Activated CD4-positive, alpha-beta memory T cell treated with anti-CD3 and anti-CD28 coated beads for 36 hours (primary cell): ENCODE measurements at regions not wholly inside any gene's neighbourhood (a gene's known extent, or its start where the extent isn't known, plus 50 kb on each side); places are given as distances from the start of the nearest gene placed in this dataset.

Experiments
- CTCF ChIA-PET: fragments of 350-600 bp; sonication (Branson Sonifier 250); formaldehyde crosslinking; loops from one replicate; lab custom pipeline; 2021; ENCODE audit warnings: antibody characterized with exemption, inconsistent platforms; lab: Charles Lee
- POLR2A ChIA-PET: fragments of 350-600 bp; sonication (Branson Sonifier 250); formaldehyde crosslinking; loops from one replicate; lab custom pipeline; 2021; ENCODE audit warnings: antibody characterized with exemption; lab: Charles Lee
- DNase-seq: peaks from one replicate; pipeline ENCODE4 v3.0.0-alpha.2; 2020
- H3K27ac Mint-ChIP-seq: one replicate; pipeline ENCODE4 v1.8.0; 2021; ENCODE audit warnings: mixed read lengths
- H3K27me3 Mint-ChIP-seq: one replicate; pipeline ENCODE4 v1.8.0; 2021; ENCODE audit warnings: mixed read lengths
- H3K36me3 Mint-ChIP-seq: one replicate; pipeline ENCODE4 v1.8.0; 2021; ENCODE audit warnings: mixed read lengths
- H3K4me1 Mint-ChIP-seq: one replicate; pipeline ENCODE4 v1.8.0; 2021; ENCODE audit warnings: low read depth, mixed read lengths
- H3K4me3 Mint-ChIP-seq: one replicate; pipeline ENCODE4 v1.8.0; 2021; ENCODE audit warnings: mild to moderate bottlenecking, mixed read lengths
- H3K9me3 Mint-ChIP-seq: one replicate; pipeline ENCODE4 v1.8.0; 2021; ENCODE audit warnings: mixed read lengths
- intact Hi-C: fragments of 100-400 bp; cut with micrococcal nuclease; formaldehyde crosslinking; loops from one replicate; pipeline ENCODE4 v1.15.1; 2023

DNA sequence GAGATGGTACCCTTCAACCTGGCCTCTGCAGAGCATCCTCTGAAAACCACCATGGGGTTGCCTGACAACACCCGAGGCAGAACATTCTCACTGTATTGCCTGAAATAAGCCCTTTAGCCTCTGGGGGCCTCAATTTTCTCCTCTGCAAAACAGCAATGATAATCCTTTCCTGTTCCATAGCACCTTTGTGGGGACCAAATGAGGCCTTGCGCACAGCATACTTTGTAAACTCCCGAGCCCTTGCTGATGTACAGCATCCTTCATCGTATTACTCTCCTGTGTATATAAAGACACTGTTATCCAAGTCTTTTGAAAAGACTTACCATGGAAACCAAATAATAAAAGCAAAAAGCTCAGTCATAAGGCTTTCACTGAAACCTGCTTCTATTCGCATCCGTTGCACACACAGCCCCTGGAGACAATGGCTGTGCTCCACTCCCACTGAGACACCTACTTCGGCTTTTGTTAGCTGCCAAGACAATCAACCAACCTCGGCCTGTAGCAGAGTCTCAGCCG is 276.0 kb downstream of the FOXO1 start:
- DNase-seq = no peak
- intact Hi-C loops = no loop called here
- H3K4me1 Mint-ChIP-seq = peaks cover 27% of the 10 kb centered on the region
- H3K9me3 Mint-ChIP-seq = no peaks in the 10 kb centered on the region
- H3K4me3 Mint-ChIP-seq = no peak overlapping the region
- CTCF ChIA-PET = no interaction called here
- H3K36me3 Mint-ChIP-seq = peaks cover 2% of the 10 kb centered on the region
- no peak overlapping the region for H3K27ac Mint-ChIP-seq
- POLR2A ChIA-PET = no interaction called here
- no peaks in the 10 kb centered on the region for H3K27me3 Mint-ChIP-seq

DNA sequence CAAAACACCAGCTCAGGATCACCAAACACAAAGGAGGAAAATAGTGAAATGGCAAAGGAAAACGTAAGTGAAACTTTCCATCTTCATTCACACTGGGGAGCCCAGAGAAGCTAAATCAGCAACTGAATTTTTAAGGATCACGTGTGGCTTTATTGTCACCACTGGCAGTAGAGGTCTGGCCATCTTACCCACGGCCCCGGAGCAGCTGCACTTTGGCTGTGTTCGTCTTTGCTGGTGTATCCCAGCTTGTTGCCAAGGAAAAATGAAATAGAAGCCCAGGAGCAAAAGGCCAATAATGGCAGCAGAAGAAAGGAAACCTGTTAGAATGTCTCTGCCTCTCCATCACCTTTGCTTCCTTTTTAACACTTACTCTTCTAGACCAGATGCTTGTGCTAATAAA is 274.7 kb downstream of the FOXO1 start:
- CTCF ChIA-PET = no interaction called here
- Mint-ChIP-seq H3K4me1 (peaks cover 26% of the 10 kb centered on the region), H3K4me3 (no peak overlapping the region), H3K9me3 (no peaks in the 10 kb centered on the region), H3K27me3 (no peaks in the 10 kb centered on the region), H3K36me3 (peaks cover 2% of the 10 kb centered on the region), H3K27ac (no peak overlapping the region)
- no peak for DNase-seq
- intact Hi-C loops = no loop called here
- POLR2A ChIA-PET = no interaction called here

GRCh38 chr13:40394304-40394985 is 272.0 kb downstream of the FOXO1 start:
- no peak for DNase-seq
- CTCF ChIA-PET = no interaction called here
- Mint-ChIP-seq H3K9me3 (no peaks in the 10 kb centered on the region), H3K4me1 (peaks cover 6% of the 10 kb centered on the region), H3K36me3 (no peaks in the 10 kb centered on the region), H3K27ac (no peak overlapping the region), H3K4me3 (no peak overlapping the region), H3K27me3 (no peaks in the 10 kb centered on the region)
- intact Hi-C loops = no loop called here
- POLR2A ChIA-PET = no interaction called here

- CTCF ChIA-PET = no interaction called here
- H3K27ac Mint-ChIP-seq = no peak overlapping the region
- no peak overlapping the region for H3K4me3 Mint-ChIP-seq
- DNase-seq = no peak
- H3K36me3 Mint-ChIP-seq = no peaks in the 10 kb centered on the region
- no peaks in the 10 kb centered on the region for H3K27me3 Mint-ChIP-seq
- H3K9me3 Mint-ChIP-seq = no peaks in the 10 kb centered on the region
- intact Hi-C loops = no loop called here
- peaks cover 12% of the 10 kb centered on the region for H3K4me1 Mint-ChIP-seq
- POLR2A ChIA-PET = no interaction called here
These were observed 268.4 kb downstream of the FOXO1 start for GRCh38 chr13:40398065-40398464.

DNA sequence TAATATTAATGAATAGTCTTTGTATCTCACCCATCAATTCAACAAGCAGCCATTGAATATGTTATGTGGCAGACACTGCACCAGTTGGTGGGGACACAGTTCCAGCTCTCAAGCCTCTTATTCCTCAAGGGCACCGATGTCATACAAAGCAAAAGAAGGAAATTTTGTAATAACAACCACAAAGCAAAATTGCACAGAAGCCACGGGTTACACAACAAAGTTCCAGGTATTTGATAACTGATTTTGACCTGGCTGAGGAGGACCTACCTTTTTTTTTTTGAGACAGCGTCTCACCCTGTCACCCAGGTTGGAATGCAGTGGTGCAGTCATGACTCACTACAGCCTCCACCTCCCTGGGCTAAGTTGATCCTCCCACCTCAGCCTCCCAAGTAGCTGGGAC is 266.7 kb downstream of the FOXO1 start:
- no peaks in the 10 kb centered on the region for H3K27me3 Mint-ChIP-seq
- POLR2A ChIA-PET = no interaction called here
- H3K9me3 Mint-ChIP-seq = no peaks in the 10 kb centered on the region
- DNase-seq = no peak
- intact Hi-C loops = no loop called here
- no peak overlapping the region for H3K4me3 Mint-ChIP-seq
- CTCF ChIA-PET = no interaction called here
- H3K27ac Mint-ChIP-seq = no peak overlapping the region
- no peaks in the 10 kb centered on the region for H3K36me3 Mint-ChIP-seq
- peaks cover 12% of the 10 kb centered on the region for H3K4me1 Mint-ChIP-seq

- Mint-ChIP-seq H3K36me3 (no peaks in the 10 kb centered on the region), H3K4me3 (no peak overlapping the region), H3K9me3 (no peaks in the 10 kb centered on the region), H3K27me3 (no peaks in the 10 kb centered on the region), H3K4me1 (peaks cover 9% of the 10 kb centered on the region), H3K27ac (no peak overlapping the region)
- ChIA-PET POLR2A (interaction anchor here (1.2 kb wide), 1 partner anchor 13 kb away, joined by 6 read pairs; no protein-coding TSS in a partner anchor), CTCF (interaction anchor here (0.6 kb wide), 1 partner anchor 211 kb away, joined by 3 read pairs; no protein-coding TSS in a partner anchor)
- intact Hi-C loops = no loop called here
- DNase-seq = peak; percentile 55
These were observed 264.3 kb downstream of the FOXO1 start for GRCh38 chr13:40401911-40402776.

- Mint-ChIP-seq H3K27me3 (no peaks in the 10 kb centered on the region), H3K36me3 (no peaks in the 10 kb centered on the region), H3K4me1 (peaks cover 9% of the 10 kb centered on the region), H3K4me3 (no peak overlapping the region), H3K27ac (no peak overlapping the region), H3K9me3 (no peaks in the 10 kb centered on the region)
- CTCF ChIA-PET = no interaction called here
- POLR2A ChIA-PET = interaction anchor here (1.2 kb wide), 1 partner anchor 14 kb away, joined by 6 read pairs; no protein-coding TSS in a partner anchor
- intact Hi-C loops = no loop called here
- no peak for DNase-seq
These were observed 263.5 kb downstream of the FOXO1 start for GRCh38 chr13:40402931-40403431.

DNA sequence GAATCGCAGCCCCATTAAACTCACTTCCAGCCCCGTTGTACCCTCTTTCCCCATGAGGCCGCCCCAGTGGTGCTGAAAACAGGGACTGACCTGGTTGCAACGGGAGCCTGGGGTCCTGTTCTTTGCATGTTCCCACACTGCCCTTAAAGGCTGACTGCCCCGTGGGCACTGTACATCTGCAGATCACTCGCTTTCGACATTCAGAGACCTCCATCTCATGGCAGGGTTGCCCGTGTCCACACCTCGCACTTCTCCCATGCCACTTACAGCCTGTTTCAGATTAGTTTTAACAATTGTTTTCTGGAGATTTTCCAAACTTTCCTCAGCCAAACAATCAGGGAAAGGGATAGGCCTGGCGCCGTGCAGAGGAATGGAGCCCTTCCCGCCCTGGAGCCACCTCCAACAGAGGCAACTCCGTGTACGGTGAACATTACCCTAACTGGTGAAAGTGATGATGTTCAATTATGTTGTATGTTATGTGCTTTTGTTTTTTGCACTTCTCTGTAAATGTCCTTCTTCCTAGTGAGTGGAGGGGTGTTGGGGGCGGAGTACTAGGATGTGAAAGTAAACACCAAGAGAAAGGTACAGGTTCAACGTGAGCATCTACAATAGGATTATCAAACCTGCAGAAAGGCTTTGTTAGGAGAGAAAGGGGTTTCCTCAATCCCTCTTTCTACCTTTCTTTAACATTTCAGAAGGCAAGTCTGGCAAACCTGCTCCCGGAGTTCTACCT is 262.8 kb downstream of the FOXO1 start:
- H3K9me3 Mint-ChIP-seq = no peaks in the 10 kb centered on the region
- no peak for DNase-seq
- CTCF ChIA-PET = no interaction called here
- no peak overlapping the region for H3K4me3 Mint-ChIP-seq
- peaks cover 9% of the 10 kb centered on the region for H3K4me1 Mint-ChIP-seq
- intact Hi-C loops = no loop called here
- POLR2A ChIA-PET = no interaction called here
- no peak overlapping the region for H3K27ac Mint-ChIP-seq
- no peaks in the 10 kb centered on the region for H3K27me3 Mint-ChIP-seq
- no peaks in the 10 kb centered on the region for H3K36me3 Mint-ChIP-seq

GRCh38 chr13:40404407-40404806 is 262.0 kb downstream of the FOXO1 start:
- ChIA-PET CTCF (no interaction called here), POLR2A (no interaction called here)
- H3K36me3 Mint-ChIP-seq = peaks cover 2% of the 10 kb centered on the region
- H3K27me3 Mint-ChIP-seq = no peaks in the 10 kb centered on the region
- no peak for DNase-seq
- H3K4me3 Mint-ChIP-seq = no peak overlapping the region
- intact Hi-C loops = no loop called here
- H3K4me1 Mint-ChIP-seq = peaks cover 9% of the 10 kb centered on the region
- H3K9me3 Mint-ChIP-seq = no peaks in the 10 kb centered on the region
- no peak overlapping the region for H3K27ac Mint-ChIP-seq

DNA sequence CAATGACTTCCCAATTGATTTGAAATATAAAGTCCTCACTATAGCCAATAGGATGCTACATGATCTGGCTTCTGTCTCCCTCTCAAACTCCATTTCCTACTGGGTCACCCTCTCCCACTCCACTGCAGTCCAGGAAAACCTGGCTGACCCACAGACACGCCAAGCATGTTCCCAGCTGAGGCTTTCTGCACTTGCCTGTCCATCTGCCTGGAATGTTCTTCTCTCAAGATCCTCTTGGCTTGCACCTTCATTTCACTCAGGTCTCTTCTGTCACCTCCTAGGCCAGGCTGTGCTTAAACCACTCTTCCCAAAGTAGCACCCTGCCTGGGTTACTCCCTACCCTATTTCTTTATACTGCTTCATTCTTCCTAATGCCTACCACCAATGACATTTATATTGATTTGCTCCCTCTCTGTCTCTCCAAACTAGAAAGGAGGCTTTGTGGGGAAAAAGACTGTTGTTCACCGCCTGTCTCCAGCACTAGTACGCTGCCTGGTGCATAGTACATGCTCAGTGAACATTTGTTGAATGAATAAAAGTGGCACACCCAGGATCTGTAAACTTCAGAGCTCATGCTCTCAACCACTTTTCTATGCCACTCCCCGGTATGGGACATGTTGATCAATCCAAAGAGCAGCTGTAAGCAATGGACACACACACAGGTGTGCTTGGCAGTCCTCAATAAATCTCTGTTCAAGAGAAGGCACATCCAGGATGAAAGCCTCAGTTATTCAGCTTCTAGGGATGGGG is 261.3 kb downstream of the FOXO1 start:
- H3K9me3 Mint-ChIP-seq = peaks cover 1% of the 10 kb centered on the region

GRCh38 chr13:40406405-40407120 is 259.9 kb downstream of the FOXO1 start:
- peaks cover 2% of the 10 kb centered on the region for H3K36me3 Mint-ChIP-seq
- POLR2A ChIA-PET = no interaction called here
- DNase-seq = no peak
- intact Hi-C loops = no loop called here
- H3K27ac Mint-ChIP-seq = no peak overlapping the region
- CTCF ChIA-PET = no interaction called here
- H3K4me3 Mint-ChIP-seq = no peak overlapping the region
- H3K27me3 Mint-ChIP-seq = no peaks in the 10 kb centered on the region
- H3K4me1 Mint-ChIP-seq = peaks cover 8% of the 10 kb centered on the region
- H3K9me3 Mint-ChIP-seq = peaks cover 6% of the 10 kb centered on the region

More for the DNA sequence above, 261.3 kb downstream of the FOXO1 start:
- intact Hi-C loops = no loop called here
- no peak overlapping the region for H3K4me3 Mint-ChIP-seq
- no peak overlapping the region for H3K27ac Mint-ChIP-seq
- ChIA-PET POLR2A (no interaction called here), CTCF (interaction anchor here (0.5 kb wide), 1 partner anchor 695 kb away, joined by 3 read pairs; no protein-coding TSS in a partner anchor)
- H3K4me1 Mint-ChIP-seq = peaks cover 9% of the 10 kb centered on the region
- peaks cover 2% of the 10 kb centered on the region for H3K36me3 Mint-ChIP-seq
- no peak for DNase-seq
- H3K27me3 Mint-ChIP-seq = no peaks in the 10 kb centered on the region
